ENCODE measurements at regions not wholly inside any gene's neighbourhood (a gene's known extent, or its start where the extent isn't known, plus 50 kb on each side); places are given as distances from the start of the nearest gene placed in this dataset.

DNA sequence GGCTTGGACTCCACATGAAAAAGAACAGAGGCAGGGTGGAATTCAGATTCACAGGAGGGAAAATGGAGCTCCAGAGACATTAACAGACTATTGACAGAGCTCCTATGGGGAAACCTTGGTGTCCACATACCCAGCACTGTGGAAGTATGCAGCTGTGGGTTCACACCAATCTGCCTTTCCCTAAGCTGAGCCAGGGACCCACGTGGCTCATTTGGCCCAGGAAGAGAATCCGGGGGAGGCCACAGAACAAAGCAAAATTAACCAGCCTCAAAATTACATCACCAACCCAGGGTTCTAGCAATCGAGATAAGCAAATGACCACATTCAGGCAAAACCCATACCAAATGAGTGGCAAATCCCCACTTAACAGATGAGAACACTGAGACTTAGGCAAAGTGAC is 105.8 kb upstream of the TWIST2 start:
- Histone ChIP-seq H4K20me1 (ENCODE audit: insufficient read depth, low read depth, low read length) (no peaks in the 10 kb centered on the region), H3K9me2 (replicated peaks; ENCODE audit: insufficient read depth, low read length) (no peaks in the 10 kb centered on the region), H3K4me2 (ENCODE audit: low read depth, low read length, poor library complexity, severe bottlenecking) (no peak overlapping the region), H3K79me2 (ENCODE audit: low read length) (no peaks in the 10 kb centered on the region), H3K9me3 (ENCODE audit: low read length) (no peaks in the 10 kb centered on the region), H2AFZ (ENCODE audit: low read length) (no peak overlapping the region), H3K4me3 (ENCODE audit: low read length) (no peak overlapping the region), H3K27ac (ENCODE audit: low read length) (no peak overlapping the region), H3K27me3 (ENCODE audit: low read length) (no peaks in the 10 kb centered on the region), H3K4me1 (ENCODE audit: low read length) (no peaks in the 10 kb centered on the region), H3K36me3 (ENCODE audit: insufficient read depth, low read length) (no peaks in the 10 kb centered on the region), H3K9ac (ENCODE audit: low read length) (no peak overlapping the region)
- peak; percentile 34 for DNase-seq

- H3K9me3 ChIP-seq (ENCODE audit: low read length) = no peaks in the 10 kb centered on the region
- no peaks in the 10 kb centered on the region for H3K79me2 ChIP-seq (ENCODE audit: low read length)
- H3K4me2 ChIP-seq (ENCODE audit: low read depth, low read length, poor library complexity, severe bottlenecking) = no peak overlapping the region
- no peak overlapping the region for H3K27ac ChIP-seq (ENCODE audit: low read length)
- H3K27me3 ChIP-seq (ENCODE audit: low read length) = no peaks in the 10 kb centered on the region
- no peaks in the 10 kb centered on the region for H3K9me2 ChIP-seq (replicated peaks; ENCODE audit: insufficient read depth, low read length)
- DNase-seq = peak; percentile 25
- H3K4me1 ChIP-seq (ENCODE audit: low read length) = no peaks in the 10 kb centered on the region
- H3K4me3 ChIP-seq (ENCODE audit: low read length) = no peak overlapping the region
- H4K20me1 ChIP-seq (ENCODE audit: insufficient read depth, low read depth, low read length) = no peaks in the 10 kb centered on the region
- no peak overlapping the region for H2AFZ ChIP-seq (ENCODE audit: low read length)
- H3K36me3 ChIP-seq (ENCODE audit: insufficient read depth, low read length) = no peaks in the 10 kb centered on the region
- H3K9ac ChIP-seq (ENCODE audit: low read length) = no peak overlapping the region
Measured at GRCh38 chr2:238742664-238743063, 105.2 kb upstream of the TWIST2 start.

DNA sequence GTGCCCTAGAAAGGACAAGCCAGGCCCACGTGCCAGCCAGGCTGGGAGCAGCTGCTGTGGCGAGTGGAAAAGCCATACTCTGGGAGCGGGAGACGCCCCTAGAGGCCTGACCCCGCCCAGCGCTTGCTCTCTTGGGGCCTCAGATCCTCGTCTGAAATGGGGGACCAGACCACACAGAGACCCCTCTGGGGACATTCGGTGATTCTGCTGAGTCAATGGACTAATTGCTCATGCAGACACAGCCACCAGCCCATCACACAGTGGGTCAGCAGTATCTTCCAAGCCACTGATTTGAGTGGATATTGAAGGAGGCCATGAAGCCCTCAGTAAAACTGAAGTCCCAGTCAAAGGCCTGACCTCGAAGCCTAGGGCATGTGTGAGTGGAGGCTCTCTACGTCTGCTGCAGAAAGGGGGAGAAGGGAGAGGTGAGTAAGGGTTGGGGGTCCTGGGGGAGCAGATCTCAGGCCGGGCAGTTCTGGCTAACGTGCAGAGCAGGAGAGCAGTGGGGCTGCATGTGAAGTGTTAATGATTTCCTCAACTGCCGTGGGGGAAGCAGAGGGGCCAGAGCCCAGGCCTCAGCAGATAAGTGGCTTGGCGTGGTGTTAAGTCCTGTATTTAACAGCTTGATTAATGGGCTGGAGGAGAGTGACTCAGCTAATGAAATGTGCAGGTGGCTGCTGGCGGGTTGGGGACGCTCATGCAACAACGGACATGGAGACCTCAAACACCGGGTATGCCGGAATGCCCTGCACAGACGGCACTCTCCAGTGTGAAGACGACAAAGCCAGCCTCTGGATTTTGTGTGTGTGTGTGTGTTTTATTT is 104.4 kb upstream of the TWIST2 start:
- H3K4me2 ChIP-seq (ENCODE audit: low read depth, low read length, poor library complexity, severe bottlenecking) = no peak overlapping the region
- H3K36me3 ChIP-seq (ENCODE audit: insufficient read depth, low read length) = no peaks in the 10 kb centered on the region
- H3K27ac ChIP-seq (ENCODE audit: low read length) = no peak overlapping the region
- no peaks in the 10 kb centered on the region for H3K27me3 ChIP-seq (ENCODE audit: low read length)
- no peaks in the 10 kb centered on the region for H3K9me3 ChIP-seq (ENCODE audit: low read length)
- no peaks in the 10 kb centered on the region for H3K9me2 ChIP-seq (replicated peaks; ENCODE audit: insufficient read depth, low read length)
- H3K4me3 ChIP-seq (ENCODE audit: low read length) = no peak overlapping the region
- no peaks in the 10 kb centered on the region for H3K79me2 ChIP-seq (ENCODE audit: low read length)
- no peaks in the 10 kb centered on the region for H4K20me1 ChIP-seq (ENCODE audit: insufficient read depth, low read depth, low read length)
- no peak overlapping the region for H2AFZ ChIP-seq (ENCODE audit: low read length)
- H3K9ac ChIP-seq (ENCODE audit: low read length) = no peak overlapping the region
- no peaks in the 10 kb centered on the region for H3K4me1 ChIP-seq (ENCODE audit: low read length)
- DNase-seq = peak; percentile 35

- Histone ChIP-seq H3K79me2 (ENCODE audit: low read length) (no peaks in the 10 kb centered on the region), H3K9ac (ENCODE audit: low read length) (no peak overlapping the region), H3K4me2 (ENCODE audit: low read depth, low read length, poor library complexity, severe bottlenecking) (no peak overlapping the region), H3K36me3 (ENCODE audit: insufficient read depth, low read length) (no peaks in the 10 kb centered on the region), H3K9me2 (replicated peaks; ENCODE audit: insufficient read depth, low read length) (no peaks in the 10 kb centered on the region), H3K27ac (ENCODE audit: low read length) (no peak overlapping the region), H3K27me3 (ENCODE audit: low read length) (no peaks in the 10 kb centered on the region), H2AFZ (ENCODE audit: low read length) (no peak overlapping the region), H3K4me1 (ENCODE audit: low read length) (no peaks in the 10 kb centered on the region), H3K4me3 (ENCODE audit: low read length) (no peak overlapping the region), H3K9me3 (ENCODE audit: low read length) (no peaks in the 10 kb centered on the region), H4K20me1 (ENCODE audit: insufficient read depth, low read depth, low read length) (no peaks in the 10 kb centered on the region)
- no peak for DNase-seq
Measured at GRCh38 chr2:238744951-238745350, 102.9 kb upstream of the TWIST2 start.

- no peaks in the 10 kb centered on the region for H3K27me3 ChIP-seq (ENCODE audit: low read length)
- no peaks in the 10 kb centered on the region for H3K4me1 ChIP-seq (ENCODE audit: low read length)
- no peaks in the 10 kb centered on the region for H3K36me3 ChIP-seq (ENCODE audit: insufficient read depth, low read length)
- no peak overlapping the region for H2AFZ ChIP-seq (ENCODE audit: low read length)
- DNase-seq = no peak
- no peaks in the 10 kb centered on the region for H3K79me2 ChIP-seq (ENCODE audit: low read length)
- H3K4me2 ChIP-seq (ENCODE audit: low read depth, low read length, poor library complexity, severe bottlenecking) = no peak overlapping the region
- H3K9me3 ChIP-seq (ENCODE audit: low read length) = no peaks in the 10 kb centered on the region
- H3K27ac ChIP-seq (ENCODE audit: low read length) = no peak overlapping the region
- H3K4me3 ChIP-seq (ENCODE audit: low read length) = no peak overlapping the region
- no peak overlapping the region for H3K9ac ChIP-seq (ENCODE audit: low read length)
- no peaks in the 10 kb centered on the region for H3K9me2 ChIP-seq (replicated peaks; ENCODE audit: insufficient read depth, low read length)
- no peaks in the 10 kb centered on the region for H4K20me1 ChIP-seq (ENCODE audit: insufficient read depth, low read depth, low read length)
Measured at GRCh38 chr2:238745997-238746396, 101.9 kb upstream of the TWIST2 start.

DNA sequence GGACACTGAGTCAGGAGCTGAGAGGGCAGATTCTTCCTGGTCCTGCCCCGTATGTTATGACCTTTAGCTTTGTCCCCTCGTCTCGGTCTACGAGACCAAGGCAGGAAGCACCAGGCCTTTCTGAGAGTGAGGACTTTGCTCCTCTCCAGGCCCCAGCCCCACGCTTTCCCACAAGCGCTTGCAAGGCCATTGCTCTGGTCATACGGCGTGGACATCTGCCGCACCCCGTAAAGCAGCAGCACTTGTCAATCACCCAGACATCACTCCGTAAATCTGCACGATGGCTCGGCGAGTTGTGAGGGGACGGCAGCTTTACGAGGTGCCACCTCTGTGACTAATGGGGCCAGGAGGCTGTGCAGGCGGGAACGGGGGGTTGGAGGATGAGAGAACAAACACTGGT is 100.8 kb upstream of the TWIST2 start:
- Histone ChIP-seq H3K4me2 (ENCODE audit: low read depth, low read length, poor library complexity, severe bottlenecking) (no peak overlapping the region), H2AFZ (ENCODE audit: low read length) (no peak overlapping the region), H3K9ac (ENCODE audit: low read length) (no peak overlapping the region), H3K4me3 (ENCODE audit: low read length) (no peak overlapping the region), H3K4me1 (ENCODE audit: low read length) (no peaks in the 10 kb centered on the region), H3K79me2 (ENCODE audit: low read length) (no peaks in the 10 kb centered on the region), H3K27me3 (ENCODE audit: low read length) (no peaks in the 10 kb centered on the region), H4K20me1 (ENCODE audit: insufficient read depth, low read depth, low read length) (no peaks in the 10 kb centered on the region), H3K27ac (ENCODE audit: low read length) (no peak overlapping the region), H3K36me3 (ENCODE audit: insufficient read depth, low read length) (no peaks in the 10 kb centered on the region), H3K9me3 (ENCODE audit: low read length) (no peaks in the 10 kb centered on the region), H3K9me2 (replicated peaks; ENCODE audit: insufficient read depth, low read length) (no peaks in the 10 kb centered on the region)
- DNase-seq = no peak

- Histone ChIP-seq H3K79me2 (ENCODE audit: low read length) (no peaks in the 10 kb centered on the region), H2AFZ (ENCODE audit: low read length) (no peak overlapping the region), H3K4me2 (ENCODE audit: low read depth, low read length, poor library complexity, severe bottlenecking) (no peak overlapping the region), H3K36me3 (ENCODE audit: insufficient read depth, low read length) (no peaks in the 10 kb centered on the region), H3K9me3 (ENCODE audit: low read length) (no peaks in the 10 kb centered on the region), H4K20me1 (ENCODE audit: insufficient read depth, low read depth, low read length) (no peaks in the 10 kb centered on the region), H3K4me3 (ENCODE audit: low read length) (no peak overlapping the region), H3K4me1 (ENCODE audit: low read length) (no peaks in the 10 kb centered on the region), H3K9me2 (replicated peaks; ENCODE audit: insufficient read depth, low read length) (no peaks in the 10 kb centered on the region), H3K27me3 (ENCODE audit: low read length) (no peaks in the 10 kb centered on the region), H3K27ac (ENCODE audit: low read length) (no peak overlapping the region), H3K9ac (ENCODE audit: low read length) (no peak overlapping the region)
- DNase-seq = no peak
Measured at GRCh38 chr2:238747557-238747956, 100.3 kb upstream of the TWIST2 start.

- H4K20me1 ChIP-seq (ENCODE audit: insufficient read depth, low read depth, low read length) = no peaks in the 10 kb centered on the region
- DNase-seq = peak; percentile 4
- no peak overlapping the region for H2AFZ ChIP-seq (ENCODE audit: low read length)
- no peaks in the 10 kb centered on the region for H3K9me3 ChIP-seq (ENCODE audit: low read length)
- no peak overlapping the region for H3K4me2 ChIP-seq (ENCODE audit: low read depth, low read length, poor library complexity, severe bottlenecking)
- no peak overlapping the region for H3K9ac ChIP-seq (ENCODE audit: low read length)
- H3K9me2 ChIP-seq (replicated peaks; ENCODE audit: insufficient read depth, low read length) = no peaks in the 10 kb centered on the region
- H3K27me3 ChIP-seq (ENCODE audit: low read length) = no peaks in the 10 kb centered on the region
- no peaks in the 10 kb centered on the region for H3K79me2 ChIP-seq (ENCODE audit: low read length)
- H3K27ac ChIP-seq (ENCODE audit: low read length) = no peak overlapping the region
- H3K4me3 ChIP-seq (ENCODE audit: low read length) = no peak overlapping the region
- no peaks in the 10 kb centered on the region for H3K4me1 ChIP-seq (ENCODE audit: low read length)
- no peaks in the 10 kb centered on the region for H3K36me3 ChIP-seq (ENCODE audit: insufficient read depth, low read length)
Measured at GRCh38 chr2:238750212-238750904, 97.5 kb upstream of the TWIST2 start.

Measured in Karpas-422 (cell line).